ENCODE measurements at regions not wholly inside any gene's neighbourhood (a gene's known extent, or its start where the extent isn't known, plus 50 kb on each side); places are given as distances from the start of the nearest gene placed in this dataset.

- Histone ChIP-seq H3K4me1 (ENCODE audit: control insufficient read depth, insufficient read depth, low read length) (peaks cover 7% of the 10 kb centered on the region), H3K27ac (ENCODE audit: low read depth, low read length) (peak overlapping the region; percentile 93), H3K9me3 (ENCODE audit: control insufficient read depth, low read length) (no peaks in the 10 kb centered on the region), H3K27me3 (ENCODE audit: control insufficient read depth, insufficient read depth, low read length, poor library complexity, severe bottlenecking) (no peaks in the 10 kb centered on the region), H3K4me3 (ENCODE audit: low read length) (no peak overlapping the region), H3K9ac (ENCODE audit: extremely low read depth, low read length, poor library complexity, severe bottlenecking) (no peak overlapping the region), H3K36me3 (ENCODE audit: control insufficient read depth, insufficient read depth, low read length) (no peaks in the 10 kb centered on the region)
- no peak overlapping the region for H3K4me3 Mint-ChIP-seq
- TF ChIP-seq CTCF (conservative IDR thresholded peaks at IDR 0.05) = no peak
- H3K36me3 Mint-ChIP-seq (ENCODE audit: low read depth) = no peaks in the 10 kb centered on the region
- H3K27ac Mint-ChIP-seq = no peak overlapping the region
- H3K9me3 Mint-ChIP-seq = no peaks in the 10 kb centered on the region
- 63 to 85% methylated on average over 3 to 4 of the region's 4 CpGs for WGBS, 2 experiments (ENCODE audit: insufficient coverage in 1 of 2, insufficient read length in 1 of 2)
- H3K27me3 Mint-ChIP-seq (ENCODE audit: insufficient read depth) = no peaks in the 10 kb centered on the region
- DNase-seq = no peak
- peaks cover 10% of the 10 kb centered on the region for H3K4me1 Mint-ChIP-seq
Observed at GRCh38 chr3:148084931-148085330, 612.8 kb upstream of the AGTR1 start.

- H3K4me1 ChIP-seq (ENCODE audit: control insufficient read depth, insufficient read depth, low read length) = peaks cover 2% of the 10 kb centered on the region
- H3K27ac ChIP-seq (ENCODE audit: low read depth, low read length) = no peak overlapping the region
- 90 to 100% methylated on average over 1 to 6 of the region's 6 CpGs for WGBS, 2 experiments (ENCODE audit: insufficient coverage in 1 of 2, insufficient read length in 1 of 2)
- no peak overlapping the region for H3K27ac Mint-ChIP-seq
- no peaks in the 10 kb centered on the region for H3K36me3 ChIP-seq (ENCODE audit: control insufficient read depth, insufficient read depth, low read length)
- TF ChIP-seq CTCF (conservative IDR thresholded peaks at IDR 0.05) = no peak
- no peaks in the 10 kb centered on the region for H3K9me3 Mint-ChIP-seq
- no peak overlapping the region for H3K9ac ChIP-seq (ENCODE audit: extremely low read depth, low read length, poor library complexity, severe bottlenecking)
- no peak for DNase-seq
- no peaks in the 10 kb centered on the region for H3K27me3 ChIP-seq (ENCODE audit: control insufficient read depth, insufficient read depth, low read length, poor library complexity, severe bottlenecking)
- H3K9me3 ChIP-seq (ENCODE audit: control insufficient read depth, low read length) = no peaks in the 10 kb centered on the region
- H3K27me3 Mint-ChIP-seq (ENCODE audit: insufficient read depth) = no peaks in the 10 kb centered on the region
- H3K4me3 Mint-ChIP-seq = no peak overlapping the region
- H3K4me1 Mint-ChIP-seq = peaks cover 8% of the 10 kb centered on the region
- no peaks in the 10 kb centered on the region for H3K36me3 Mint-ChIP-seq (ENCODE audit: low read depth)
- H3K4me3 ChIP-seq (ENCODE audit: low read length) = no peak overlapping the region
Observed at GRCh38 chr3:148087601-148088371, 609.9 kb upstream of the AGTR1 start.

- Histone ChIP-seq H3K36me3 (ENCODE audit: control insufficient read depth, insufficient read depth, low read length) (no peaks in the 10 kb centered on the region), H3K4me3 (ENCODE audit: low read length) (no peak overlapping the region), H3K27ac (ENCODE audit: low read depth, low read length) (no peak overlapping the region), H3K9ac (ENCODE audit: extremely low read depth, low read length, poor library complexity, severe bottlenecking) (no peak overlapping the region), H3K9me3 (ENCODE audit: control insufficient read depth, low read length) (no peaks in the 10 kb centered on the region), H3K27me3 (ENCODE audit: control insufficient read depth, insufficient read depth, low read length, poor library complexity, severe bottlenecking) (no peaks in the 10 kb centered on the region), H3K4me1 (ENCODE audit: control insufficient read depth, insufficient read depth, low read length) (no peaks in the 10 kb centered on the region)
- no peak for DNase-seq
- Mint-ChIP-seq H3K27ac (no peak overlapping the region), H3K9me3 (no peaks in the 10 kb centered on the region), H3K4me3 (no peak overlapping the region), H3K36me3 (ENCODE audit: low read depth) (no peaks in the 10 kb centered on the region), H3K27me3 (ENCODE audit: insufficient read depth) (no peaks in the 10 kb centered on the region), H3K4me1 (peaks cover 8% of the 10 kb centered on the region)
- TF ChIP-seq CTCF (conservative IDR thresholded peaks at IDR 0.05) = no peak
Observed at GRCh38 chr3:148089171-148089570, 608.5 kb upstream of the AGTR1 start.
